GM12875 (cell line): ENCODE measurements at regions not wholly inside any gene's neighbourhood (a gene's known extent, or its start where the extent isn't known, plus 50 kb on each side); places are given as distances from the start of the nearest gene placed in this dataset.

Experiments
- H3K4me3 ChIP-seq: one replicate; pipeline ENCODE4 v1.5.1; 2011; ENCODE audit warnings: low read depth, low read length, control low read depth
- TF ChIP-seq, protein P1 (sequence below): IDR thresholded peaks from 2 replicates; pipeline ENCODE4 v1.5.1; 2011; ENCODE audit warnings: low read depth, mild to moderate bottlenecking, control low read depth, inconsistent platforms, low read length, moderate library complexity, borderline replicate concordance; ENCODE audit not compliant: insufficient read depth

DNA sequence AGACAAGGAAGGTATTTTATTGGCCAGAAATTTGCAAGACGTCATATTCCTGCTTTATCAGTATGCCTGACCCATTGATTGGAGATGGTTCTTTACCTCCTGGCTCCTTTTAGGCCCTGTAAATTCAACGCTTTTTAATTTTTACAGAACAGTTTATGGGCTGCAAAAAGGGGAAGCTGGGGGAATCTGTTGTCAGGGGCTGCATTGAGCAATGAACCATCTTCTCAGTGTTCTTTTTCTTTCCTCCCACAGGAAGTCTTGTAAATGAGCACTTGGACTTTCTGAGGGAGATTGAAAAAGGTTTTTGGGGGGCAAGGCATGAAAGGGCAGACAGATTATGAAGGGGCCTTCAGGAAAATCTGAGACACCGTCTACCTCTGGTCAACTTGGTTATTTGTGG lies 503.6 kb upstream of the TNP1 start:
- no peak overlapping the region for H3K4me3 ChIP-seq
- TF ChIP-seq, protein P1, sequence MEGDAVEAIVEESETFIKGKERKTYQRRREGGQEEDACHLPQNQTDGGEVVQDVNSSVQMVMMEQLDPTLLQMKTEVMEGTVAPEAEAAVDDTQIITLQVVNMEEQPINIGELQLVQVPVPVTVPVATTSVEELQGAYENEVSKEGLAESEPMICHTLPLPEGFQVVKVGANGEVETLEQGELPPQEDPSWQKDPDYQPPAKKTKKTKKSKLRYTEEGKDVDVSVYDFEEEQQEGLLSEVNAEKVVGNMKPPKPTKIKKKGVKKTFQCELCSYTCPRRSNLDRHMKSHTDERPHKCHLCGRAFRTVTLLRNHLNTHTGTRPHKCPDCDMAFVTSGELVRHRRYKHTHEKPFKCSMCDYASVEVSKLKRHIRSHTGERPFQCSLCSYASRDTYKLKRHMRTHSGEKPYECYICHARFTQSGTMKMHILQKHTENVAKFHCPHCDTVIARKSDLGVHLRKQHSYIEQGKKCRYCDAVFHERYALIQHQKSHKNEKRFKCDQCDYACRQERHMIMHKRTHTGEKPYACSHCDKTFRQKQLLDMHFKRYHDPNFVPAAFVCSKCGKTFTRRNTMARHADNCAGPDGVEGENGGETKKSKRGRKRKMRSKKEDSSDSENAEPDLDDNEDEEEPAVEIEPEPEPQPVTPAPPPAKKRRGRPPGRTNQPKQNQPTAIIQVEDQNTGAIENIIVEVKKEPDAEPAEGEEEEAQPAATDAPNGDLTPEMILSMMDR, result no peak

DNA sequence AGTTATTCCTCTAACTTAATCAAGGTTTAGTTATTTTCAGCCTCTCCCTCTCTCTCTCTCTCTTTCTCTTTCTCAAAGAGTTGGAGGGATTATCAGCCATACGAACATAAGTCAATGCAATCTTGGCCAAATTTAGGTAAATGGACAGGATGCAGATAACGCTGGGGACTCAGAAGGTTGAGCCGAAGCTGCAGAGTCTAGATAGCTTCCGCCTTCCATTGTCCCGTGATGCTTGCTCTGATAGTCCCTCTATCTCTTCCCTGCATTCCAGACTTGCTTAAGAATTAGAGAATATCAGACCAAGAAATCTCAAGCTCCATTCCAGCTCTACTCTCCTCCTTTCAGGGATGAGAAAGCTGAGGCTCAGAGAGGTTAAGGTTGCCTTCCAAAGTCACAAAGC lies 502.8 kb upstream of the TNP1 start:
- TF ChIP-seq, protein P1, result no peak
- H3K4me3 ChIP-seq, result no peak overlapping the region

DNA sequence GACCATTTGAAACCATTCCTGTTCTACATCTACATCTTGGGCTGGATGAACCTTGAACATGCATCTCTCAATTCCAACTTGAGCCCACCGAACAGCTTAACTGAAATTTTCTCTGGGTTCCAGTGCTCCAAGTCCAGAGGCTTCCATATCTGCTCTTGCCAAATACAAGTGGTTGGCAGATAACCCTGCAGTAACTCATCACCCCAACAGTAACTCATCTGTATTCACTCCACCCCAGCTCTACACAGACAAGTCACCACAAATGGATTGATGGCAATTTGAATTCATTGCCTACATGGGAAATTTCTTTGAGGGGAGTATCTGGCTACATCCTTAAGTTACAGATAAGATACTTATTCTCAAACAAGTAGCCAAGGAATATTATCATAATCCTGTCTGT lies 502.4 kb upstream of the TNP1 start:
- TF ChIP-seq, protein P1, result no peak
- no peak overlapping the region for H3K4me3 ChIP-seq

DNA sequence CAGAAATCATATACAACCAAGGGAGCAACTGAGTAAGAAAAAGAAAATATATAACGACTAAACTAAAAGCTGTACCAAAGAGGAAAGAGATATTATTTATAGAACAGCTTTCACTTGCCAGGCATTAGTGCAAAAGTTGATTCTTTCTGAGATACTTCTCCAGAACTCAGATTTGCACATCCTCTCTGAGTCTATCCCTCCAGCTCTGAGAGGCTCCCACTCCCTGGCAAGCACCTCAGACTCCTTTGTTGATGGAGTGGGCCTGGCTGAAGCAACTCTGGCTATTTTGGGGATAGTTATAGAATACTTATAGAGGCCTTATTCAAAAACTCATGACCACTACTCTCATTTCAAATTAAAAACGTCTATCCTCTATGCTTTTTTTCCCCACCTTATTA lies 501.6 kb upstream of the TNP1 start:
- no peak overlapping the region for H3K4me3 ChIP-seq
- TF ChIP-seq, protein P1, result no peak

DNA sequence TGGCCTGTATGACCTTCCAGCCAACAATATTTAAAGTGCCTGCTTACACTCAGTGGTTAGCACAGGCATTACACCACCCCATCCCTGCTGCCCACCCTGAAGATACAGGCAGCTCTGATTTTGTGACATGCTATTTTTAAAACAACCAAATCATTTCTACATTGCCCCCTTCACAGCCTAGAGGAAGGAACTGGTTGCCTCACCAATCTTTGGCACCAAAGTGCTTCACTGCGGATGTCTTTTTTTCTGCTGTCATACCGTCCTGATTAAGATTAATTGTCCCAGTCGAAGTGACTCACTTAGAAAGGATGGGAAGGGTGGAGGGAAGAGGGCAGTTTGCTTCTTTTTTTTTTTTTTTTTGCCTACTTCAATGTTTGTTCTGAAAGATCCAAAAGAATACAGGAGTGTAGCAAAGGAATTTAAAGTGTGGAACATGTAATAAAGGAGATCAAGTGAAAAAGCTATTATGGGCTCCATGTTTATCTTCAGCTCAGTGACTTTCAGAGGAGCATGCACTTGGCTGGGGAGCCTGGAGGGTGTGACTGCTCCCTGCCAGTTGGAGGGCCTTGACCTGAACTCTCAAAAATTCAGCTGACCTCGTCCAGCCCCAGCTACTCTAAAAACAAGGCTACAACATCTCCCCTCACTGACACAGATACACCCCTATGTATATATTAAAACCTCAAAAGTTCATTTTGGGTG lies 501.1 kb upstream of the TNP1 start:
- TF ChIP-seq, protein P1, result no peak
- H3K4me3 ChIP-seq, result no peak overlapping the region

DNA sequence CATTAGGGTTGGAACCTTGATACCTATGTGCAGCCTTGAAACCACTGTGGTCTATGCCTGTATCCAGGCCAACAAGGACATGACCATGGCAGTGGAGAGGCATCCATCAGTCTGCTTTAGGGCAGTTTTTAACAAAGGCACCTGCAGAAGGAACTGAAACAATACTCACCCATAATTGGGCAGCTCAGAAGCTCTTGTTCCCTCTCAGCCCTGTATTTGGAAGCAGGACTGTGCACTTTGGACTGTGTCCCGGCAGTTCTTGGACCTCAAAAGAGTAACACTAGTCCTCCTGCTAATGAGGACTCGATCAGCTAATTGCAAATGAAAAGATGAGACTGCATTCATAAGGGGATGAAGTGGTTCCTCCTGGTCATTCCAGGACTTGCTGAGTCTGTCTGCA lies 500.2 kb upstream of the TNP1 start:
- no peak overlapping the region for H3K4me3 ChIP-seq
- TF ChIP-seq, protein P1, result no peak

DNA sequence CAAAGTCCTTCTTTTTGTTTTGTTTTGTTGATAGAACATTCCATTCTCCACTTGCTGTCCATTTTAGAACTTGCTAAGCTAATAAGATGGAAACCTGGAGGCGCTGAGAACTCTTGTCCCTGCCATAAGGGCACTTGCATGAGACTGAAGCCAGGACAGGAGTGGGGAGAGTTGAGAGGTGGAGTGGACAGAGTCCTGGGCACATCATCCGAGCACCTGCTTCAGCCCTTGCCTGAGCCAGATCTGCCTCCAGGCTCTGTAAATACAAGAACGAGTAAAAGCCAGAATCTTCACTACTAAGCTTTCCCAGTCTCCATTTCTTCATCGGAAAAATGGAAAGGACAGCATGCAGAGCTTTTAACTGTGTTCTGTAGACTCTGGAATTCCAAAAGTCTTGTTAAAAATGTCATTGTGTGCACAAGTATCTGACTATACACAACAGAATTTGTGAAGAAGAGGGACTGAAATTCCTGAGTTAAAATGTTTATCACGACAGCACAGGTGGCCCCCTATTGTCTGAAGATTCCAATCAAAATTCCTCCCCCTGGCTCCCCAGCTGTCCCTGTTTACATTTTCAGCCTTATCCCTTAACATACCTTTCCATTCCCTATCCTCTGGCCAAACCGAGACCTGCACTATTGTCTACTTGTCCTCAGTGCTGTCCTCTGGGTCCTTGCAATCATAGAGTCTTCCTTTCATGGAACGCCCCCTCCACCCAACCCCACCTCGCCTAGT lies 498.2 kb upstream of the TNP1 start:
- TF ChIP-seq, protein P1, result no peak
- no peak overlapping the region for H3K4me3 ChIP-seq
